Liver (tissue), 8 donors: ENCODE measurements at regions not wholly inside any gene's neighbourhood (a gene's known extent, or its start where the extent isn't known, plus 50 kb on each side); places are given as distances from the start of the nearest gene placed in this dataset.

Experiments used
- DNase-seq: peaks from one replicate; pipeline ENCODE4 v3.0.0-alpha.2; 2017; ENCODE audit warnings: low spot score
- H3K27ac ChIP-seq, 2 donors: one replicate each; pipeline ENCODE4 v1.7.0; 2013; ENCODE audit warnings: inconsistent platforms in 2 of 2, low read length in 2 of 2, control low read depth in 1 of 2, low read depth in 1 of 2, mild to moderate bottlenecking in 1 of 2
- H3K27me3 ChIP-seq, 4 donors: one replicate each; pipeline versions ENCODE4 v1.6.1 to v1.7.0; 2013; ENCODE audit warnings: low read length in 3 of 4, inconsistent platforms in 1 of 4, mild to moderate bottlenecking in 1 of 4, moderate library complexity in 1 of 4; ENCODE audit not compliant: control insufficient read depth in 4 of 4, insufficient read depth in 4 of 4
- H3K36me3 ChIP-seq, 4 donors: one replicate each; pipeline versions ENCODE4 v1.6.1 to v1.7.0; 2013; ENCODE audit warnings: low read length in 3 of 4, mild to moderate bottlenecking in 3 of 4, low read depth in 1 of 4, moderate library complexity in 1 of 4; ENCODE audit not compliant: control insufficient read depth in 4 of 4, insufficient read depth in 3 of 4
- H3K4me1 ChIP-seq, 4 donors: one replicate each; pipeline versions ENCODE4 v1.6.1 to v1.7.0; 2013; ENCODE audit warnings: low read length in 3 of 4, mild to moderate bottlenecking in 3 of 4, moderate library complexity in 1 of 4; ENCODE audit not compliant: control insufficient read depth in 4 of 4, insufficient read depth in 4 of 4
- H3K4me3 ChIP-seq, 3 donors: one replicate each; pipeline versions ENCODE4 v1.6.1 to v1.7.0; 2013; ENCODE audit warnings: low read length in 3 of 3, control low read depth in 1 of 3, low read depth in 1 of 3, mild to moderate bottlenecking in 1 of 3
- H3K9ac ChIP-seq, 2 donors: one replicate each; pipeline ENCODE4 v1.7.0; 2013; ENCODE audit warnings: low read length in 2 of 2, mild to moderate bottlenecking in 2 of 2, moderate library complexity in 2 of 2, control low read depth in 1 of 2, low read depth in 1 of 2
- H3K9me3 ChIP-seq, 4 donors: one replicate each; pipeline versions ENCODE4 v1.6.1 to v1.7.0; 2013; ENCODE audit warnings: low read length in 3 of 4; ENCODE audit not compliant: control insufficient read depth in 4 of 4
- EGR1 ChIP-seq, 2 donors: IDR thresholded peaks; 2 replicates each; pipeline ENCODE4 v1.6.1; 2016 to 2018; ENCODE audit warnings: antibody characterized with exemption in 2 of 2, low read depth in 2 of 2
- FOXA1 ChIP-seq: IDR thresholded peaks from 2 replicates; pipeline ENCODE4 v1.6.1; 2016; ENCODE audit warnings: antibody characterized with exemption
- FOXA2 ChIP-seq: IDR thresholded peaks from 2 replicates; pipeline ENCODE4 v1.6.1; 2016; ENCODE audit warnings: antibody characterized with exemption
- GABPA ChIP-seq, 2 donors: IDR thresholded peaks in 1 of 2; conservative IDR thresholded peaks in 1 of 2; 2 replicates each; pipeline ENCODE4 v1.6.1; 2016; ENCODE audit warnings: antibody characterized with exemption in 2 of 2, mild to moderate bottlenecking in 1 of 2, moderate library complexity in 1 of 2
- HNF4A ChIP-seq, 2 donors: conservative IDR thresholded peaks; 2 replicates each; pipeline ENCODE4 v1.6.1; 2016; ENCODE audit warnings: antibody characterized with exemption in 2 of 2, mild to moderate bottlenecking in 2 of 2
- HNF4G ChIP-seq: IDR thresholded peaks from 2 replicates; pipeline ENCODE4 v1.6.1; 2016; ENCODE audit warnings: antibody characterized with exemption
- JUND ChIP-seq, 2 donors: IDR thresholded peaks; 2 replicates each; pipeline ENCODE4 v1.6.1; 2016; ENCODE audit warnings: antibody characterized with exemption in 2 of 2
- NR2F2 ChIP-seq: IDR thresholded peaks from 2 replicates; pipeline ENCODE4 v1.6.1; 2016; ENCODE audit warnings: antibody characterized with exemption
- RAD21 ChIP-seq, 2 donors: IDR thresholded peaks; 2 replicates each; pipeline ENCODE4 v1.6.1; 2016; ENCODE audit warnings: antibody characterized with exemption in 2 of 2, mild to moderate bottlenecking in 2 of 2
- RXRA ChIP-seq, 2 donors: IDR thresholded peaks; 2 replicates each; pipeline ENCODE4 v1.6.1; 2017 to 2018; ENCODE audit warnings: antibody characterized with exemption in 2 of 2, mild to moderate bottlenecking in 1 of 2
- SP1 ChIP-seq: IDR thresholded peaks from 2 replicates; pipeline ENCODE4 v1.6.1; 2018; ENCODE audit warnings: antibody characterized with exemption, mild to moderate bottlenecking
- TAF1 ChIP-seq: conservative IDR thresholded peaks from 2 replicates; pipeline ENCODE4 v1.6.1; 2016; ENCODE audit warnings: antibody characterized with exemption, mild to moderate bottlenecking
- YY1 ChIP-seq: IDR thresholded peaks from 2 replicates; pipeline ENCODE4 v1.6.1; 2016; ENCODE audit warnings: antibody characterized with exemption, mild to moderate bottlenecking
- WGBS: extraction: QIAGEN DNeasy Blood & Tissue Kit; methylation state at CpG from one replicate; pipeline ENCODE4 v1.1.7; 2013; 5-methylcytosine and 5-hydroxymethylcytosine counted together
- TF ChIP-seq, protein P1 (sequence below): IDR thresholded peaks from 2 replicates; pipeline ENCODE4 v1.6.1; 2016; ENCODE audit warnings: antibody characterized with exemption
- TF ChIP-seq, protein P2 (sequence below): fragments of 150-350 bp; IDR thresholded peaks from 2 replicates; pipeline ENCODE4 v1.5.1; 2017; ENCODE audit warnings: improper control_type of control experiment, low read depth, low read length; ENCODE audit not compliant: missing input control
- TF ChIP-seq, protein P3 (sequence below): IDR thresholded peaks from 2 replicates; pipeline ENCODE4 v1.6.1; 2016; ENCODE audit warnings: antibody characterized with exemption, mild to moderate bottlenecking
- TF ChIP-seq, protein P4 (sequence below): IDR thresholded peaks from 2 replicates; pipeline ENCODE4 v1.6.1; 2016; ENCODE audit warnings: antibody characterized with exemption
- TF ChIP-seq, protein P5 (sequence below): IDR thresholded peaks from 2 replicates; pipeline ENCODE4 v1.6.1; 2016; ENCODE audit warnings: antibody characterized with exemption
- donor health status: healthy.
- donor health status: healthy.
- donor health status: healthy.
- donor health status: healthy.
- donor health status: healthy.

DNA sequence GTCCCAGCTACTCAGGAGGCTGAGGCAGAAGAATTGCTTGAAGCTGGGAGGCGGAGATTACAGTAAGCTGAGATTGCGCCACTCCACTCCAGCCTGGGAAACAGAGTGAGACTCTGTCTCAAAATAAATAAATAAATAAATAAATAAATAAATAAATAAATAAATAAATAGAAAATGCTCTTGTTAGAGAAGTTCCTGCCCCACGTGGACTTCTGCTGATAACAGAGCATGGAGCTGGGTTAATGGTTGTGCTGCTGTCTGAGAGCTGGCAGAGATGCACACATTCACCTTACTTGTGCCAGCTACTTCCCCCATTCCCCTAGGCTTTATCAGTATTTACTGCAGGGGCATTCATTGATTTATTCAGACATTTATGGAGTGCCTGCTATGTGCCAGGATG lies 155.2 kb upstream of the KCNG1 start (continued):
- TF ChIP-seq, protein P1, sequence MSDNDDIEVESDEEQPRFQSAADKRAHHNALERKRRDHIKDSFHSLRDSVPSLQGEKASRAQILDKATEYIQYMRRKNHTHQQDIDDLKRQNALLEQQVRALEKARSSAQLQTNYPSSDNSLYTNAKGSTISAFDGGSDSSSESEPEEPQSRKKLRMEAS = no peak
- TF ChIP-seq EGR1 (IDR thresholded peaks at IDR 0.05; ENCODE audit: low read depth in 2 of 2) (no peak), HNF4A (conservative IDR thresholded peaks at IDR 0.05) (no peak), FOXA2 (no peak)

DNA sequence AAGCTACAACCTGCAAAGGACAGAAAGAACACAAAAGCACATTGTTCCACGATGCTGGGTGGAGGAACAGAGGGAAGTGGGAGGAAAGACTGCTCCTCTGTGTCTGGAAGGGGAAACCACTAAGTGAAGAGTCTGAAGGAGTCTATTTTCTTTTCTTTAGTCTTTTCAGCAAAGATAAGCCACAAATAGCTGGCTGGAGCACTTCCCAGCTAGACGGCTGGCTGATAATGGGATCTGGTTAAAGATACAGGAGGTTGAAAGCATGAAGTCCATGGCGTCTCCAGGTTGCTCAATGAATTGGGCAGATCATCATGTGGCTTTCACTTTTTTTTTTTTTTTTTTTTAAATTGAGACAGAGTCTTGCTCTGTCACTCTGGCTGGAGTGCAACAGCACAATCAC lies 154.0 kb upstream of the KCNG1 start:
- Histone ChIP-seq H3K27me3 (peaks cover 0 to 9% (median 0%) of the 10 kb centered on the region in 4 donors), H3K4me1 (no peaks in the 10 kb centered on the region), H3K9me3 (peaks cover 0 to 4% (median 1%) of the 10 kb centered on the region in 4 donors), H3K36me3 (no peaks in the 10 kb centered on the region), H3K9ac (no peak overlapping the region), H3K27ac (no peak overlapping the region), H3K4me3 (no peak overlapping the region)
- 24% methylated on average over 3 of the region's 3 CpGs for WGBS
- DNase-seq = no peak
- TF ChIP-seq, protein P1 = no peak
- TF ChIP-seq GABPA (IDR thresholded peaks at IDR 0.05 in 1 of 2, conservative IDR thresholded peaks at IDR 0.05 in 1 of 2) = no peak
- TF ChIP-seq TAF1 = no peak
- no peak for TF ChIP-seq YY1
- no peak for TF ChIP-seq HNF4A (conservative IDR thresholded peaks at IDR 0.05)
- no peak for TF ChIP-seq RAD21 (IDR thresholded peaks at IDR 0.05)
- TF ChIP-seq, protein P2, sequence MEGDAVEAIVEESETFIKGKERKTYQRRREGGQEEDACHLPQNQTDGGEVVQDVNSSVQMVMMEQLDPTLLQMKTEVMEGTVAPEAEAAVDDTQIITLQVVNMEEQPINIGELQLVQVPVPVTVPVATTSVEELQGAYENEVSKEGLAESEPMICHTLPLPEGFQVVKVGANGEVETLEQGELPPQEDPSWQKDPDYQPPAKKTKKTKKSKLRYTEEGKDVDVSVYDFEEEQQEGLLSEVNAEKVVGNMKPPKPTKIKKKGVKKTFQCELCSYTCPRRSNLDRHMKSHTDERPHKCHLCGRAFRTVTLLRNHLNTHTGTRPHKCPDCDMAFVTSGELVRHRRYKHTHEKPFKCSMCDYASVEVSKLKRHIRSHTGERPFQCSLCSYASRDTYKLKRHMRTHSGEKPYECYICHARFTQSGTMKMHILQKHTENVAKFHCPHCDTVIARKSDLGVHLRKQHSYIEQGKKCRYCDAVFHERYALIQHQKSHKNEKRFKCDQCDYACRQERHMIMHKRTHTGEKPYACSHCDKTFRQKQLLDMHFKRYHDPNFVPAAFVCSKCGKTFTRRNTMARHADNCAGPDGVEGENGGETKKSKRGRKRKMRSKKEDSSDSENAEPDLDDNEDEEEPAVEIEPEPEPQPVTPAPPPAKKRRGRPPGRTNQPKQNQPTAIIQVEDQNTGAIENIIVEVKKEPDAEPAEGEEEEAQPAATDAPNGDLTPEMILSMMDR = no peak
- TF ChIP-seq, protein P3, sequence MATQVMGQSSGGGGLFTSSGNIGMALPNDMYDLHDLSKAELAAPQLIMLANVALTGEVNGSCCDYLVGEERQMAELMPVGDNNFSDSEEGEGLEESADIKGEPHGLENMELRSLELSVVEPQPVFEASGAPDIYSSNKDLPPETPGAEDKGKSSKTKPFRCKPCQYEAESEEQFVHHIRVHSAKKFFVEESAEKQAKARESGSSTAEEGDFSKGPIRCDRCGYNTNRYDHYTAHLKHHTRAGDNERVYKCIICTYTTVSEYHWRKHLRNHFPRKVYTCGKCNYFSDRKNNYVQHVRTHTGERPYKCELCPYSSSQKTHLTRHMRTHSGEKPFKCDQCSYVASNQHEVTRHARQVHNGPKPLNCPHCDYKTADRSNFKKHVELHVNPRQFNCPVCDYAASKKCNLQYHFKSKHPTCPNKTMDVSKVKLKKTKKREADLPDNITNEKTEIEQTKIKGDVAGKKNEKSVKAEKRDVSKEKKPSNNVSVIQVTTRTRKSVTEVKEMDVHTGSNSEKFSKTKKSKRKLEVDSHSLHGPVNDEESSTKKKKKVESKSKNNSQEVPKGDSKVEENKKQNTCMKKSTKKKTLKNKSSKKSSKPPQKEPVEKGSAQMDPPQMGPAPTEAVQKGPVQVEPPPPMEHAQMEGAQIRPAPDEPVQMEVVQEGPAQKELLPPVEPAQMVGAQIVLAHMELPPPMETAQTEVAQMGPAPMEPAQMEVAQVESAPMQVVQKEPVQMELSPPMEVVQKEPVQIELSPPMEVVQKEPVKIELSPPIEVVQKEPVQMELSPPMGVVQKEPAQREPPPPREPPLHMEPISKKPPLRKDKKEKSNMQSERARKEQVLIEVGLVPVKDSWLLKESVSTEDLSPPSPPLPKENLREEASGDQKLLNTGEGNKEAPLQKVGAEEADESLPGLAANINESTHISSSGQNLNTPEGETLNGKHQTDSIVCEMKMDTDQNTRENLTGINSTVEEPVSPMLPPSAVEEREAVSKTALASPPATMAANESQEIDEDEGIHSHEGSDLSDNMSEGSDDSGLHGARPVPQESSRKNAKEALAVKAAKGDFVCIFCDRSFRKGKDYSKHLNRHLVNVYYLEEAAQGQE = no peak
- no peak for TF ChIP-seq HNF4G
- TF ChIP-seq JUND (IDR thresholded peaks at IDR 0.05) = no peak
- TF ChIP-seq FOXA2 = no peak
- no peak for TF ChIP-seq NR2F2
- TF ChIP-seq, protein P4, sequence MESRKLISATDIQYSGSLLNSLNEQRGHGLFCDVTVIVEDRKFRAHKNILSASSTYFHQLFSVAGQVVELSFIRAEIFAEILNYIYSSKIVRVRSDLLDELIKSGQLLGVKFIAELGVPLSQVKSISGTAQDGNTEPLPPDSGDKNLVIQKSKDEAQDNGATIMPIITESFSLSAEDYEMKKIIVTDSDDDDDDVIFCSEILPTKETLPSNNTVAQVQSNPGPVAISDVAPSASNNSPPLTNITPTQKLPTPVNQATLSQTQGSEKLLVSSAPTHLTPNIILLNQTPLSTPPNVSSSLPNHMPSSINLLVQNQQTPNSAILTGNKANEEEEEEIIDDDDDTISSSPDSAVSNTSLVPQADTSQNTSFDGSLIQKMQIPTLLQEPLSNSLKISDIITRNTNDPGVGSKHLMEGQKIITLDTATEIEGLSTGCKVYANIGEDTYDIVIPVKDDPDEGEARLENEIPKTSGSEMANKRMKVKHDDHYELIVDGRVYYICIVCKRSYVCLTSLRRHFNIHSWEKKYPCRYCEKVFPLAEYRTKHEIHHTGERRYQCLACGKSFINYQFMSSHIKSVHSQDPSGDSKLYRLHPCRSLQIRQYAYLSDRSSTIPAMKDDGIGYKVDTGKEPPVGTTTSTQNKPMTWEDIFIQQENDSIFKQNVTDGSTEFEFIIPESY = no peak
- TF ChIP-seq SP1 = no peak
- TF ChIP-seq RXRA (IDR thresholded peaks at IDR 0.05) = no peak
- no peak for TF ChIP-seq EGR1 (IDR thresholded peaks at IDR 0.05; ENCODE audit: low read depth in 2 of 2)
- TF ChIP-seq, protein P5, sequence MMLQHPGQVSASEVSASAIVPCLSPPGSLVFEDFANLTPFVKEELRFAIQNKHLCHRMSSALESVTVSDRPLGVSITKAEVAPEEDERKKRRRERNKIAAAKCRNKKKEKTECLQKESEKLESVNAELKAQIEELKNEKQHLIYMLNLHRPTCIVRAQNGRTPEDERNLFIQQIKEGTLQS = no peak
- no peak for TF ChIP-seq FOXA1
